CD14-positive monocyte (primary cell): ENCODE measurements at regions not wholly inside any gene's neighbourhood (a gene's known extent, or its start where the extent isn't known, plus 50 kb on each side); places are given as distances from the start of the nearest gene placed in this dataset.

Experiments
- DNase-seq, 3 donors: peaks; one replicate each; pipeline ENCODE4 v3.0.0-alpha.2; 2011 to 2022
- H2AFZ ChIP-seq: 2 replicates; pipeline ENCODE4 v1.6.0; 2012; ENCODE audit warnings: mild to moderate bottlenecking, low read depth, low read length, inconsistent platforms; ENCODE audit not compliant: insufficient read depth, poor library complexity, severe bottlenecking
- H3K27ac ChIP-seq, 2 donors: 1 replicate in 1 of 2; 2 replicates in 1 of 2; pipeline ENCODE4 v1.5.1; 2012 to 2013; ENCODE audit warnings: low read length in 2 of 2, control low read depth in 1 of 2, inconsistent platforms in 1 of 2, low read depth in 1 of 2, mild to moderate bottlenecking in 1 of 2
- H3K27me3 ChIP-seq, 2 donors: one replicate each; pipeline versions ENCODE4 v1.6.0 to v1.6.1; 2011 to 2013; ENCODE audit warnings: low read length in 2 of 2; ENCODE audit not compliant: control insufficient read depth in 2 of 2, insufficient read depth in 2 of 2
- H3K36me3 ChIP-seq, 2 donors: replicated peaks in 1 of 2; 1 replicate in 1 of 2; 2 replicates in 1 of 2; pipeline versions ENCODE4 v1.5.1 to v1.6.1; 2012 to 2013; ENCODE audit warnings: low read length in 2 of 2, control low read depth in 1 of 2, inconsistent platforms in 1 of 2, mild to moderate bottlenecking in 1 of 2; ENCODE audit not compliant: insufficient read depth in 2 of 2, control insufficient read depth in 1 of 2
- H3K4me1 ChIP-seq, 2 donors: 1 replicate in 1 of 2; 2 replicates in 1 of 2; pipeline versions ENCODE4 v1.5.1 to v1.6.1; 2012 to 2013; ENCODE audit warnings: low read length in 2 of 2, control low read depth in 1 of 2, inconsistent platforms in 1 of 2, mild to moderate bottlenecking in 1 of 2, moderate library complexity in 1 of 2; ENCODE audit not compliant: insufficient read depth in 2 of 2, control insufficient read depth in 1 of 2
- H3K4me2 ChIP-seq: replicated peaks from 2 replicates; pipeline ENCODE3; 2012; ENCODE audit warnings: low read length, moderate library complexity, mild to moderate bottlenecking; ENCODE audit not compliant: poor library complexity, severe bottlenecking; ENCODE audit errors: extremely low read depth
- H3K4me3 ChIP-seq, 3 experiments: fragments of 200-600 bp in 1 of 3; sonication (generic) in 1 of 3; replicated peaks in 1 of 3; 1 replicate in 2 of 3; 2 replicates in 1 of 3; pipeline ENCODE4 v1.5.1; 2011 to 2013; ENCODE audit warnings: low read length in 3 of 3, mild to moderate bottlenecking in 3 of 3, control low read depth in 2 of 3, low read depth in 2 of 3, inconsistent platforms in 1 of 3, moderate library complexity in 1 of 3
- H3K79me2 ChIP-seq: 2 replicates; pipeline ENCODE4 v1.6.0; 2012; ENCODE audit warnings: mild to moderate bottlenecking, control low read depth, inconsistent platforms, low read length, moderate library complexity; ENCODE audit not compliant: insufficient read depth
- H3K9ac ChIP-seq: 2 replicates; pipeline ENCODE4 v1.6.0; 2017; ENCODE audit warnings: low read length, mild to moderate bottlenecking; ENCODE audit not compliant: insufficient read depth, poor library complexity, severe bottlenecking
- H3K9me3 ChIP-seq, 2 donors: replicated peaks in 1 of 2; 1 replicate in 1 of 2; 2 replicates in 1 of 2; pipeline versions ENCODE4 v1.5.1 to v1.6.1; 2012 to 2013; ENCODE audit warnings: low read length in 2 of 2, control low read depth in 1 of 2; ENCODE audit not compliant: control insufficient read depth in 1 of 2, insufficient read depth in 1 of 2
- H4K20me1 ChIP-seq: 2 replicates; pipeline ENCODE4 v1.6.0; 2012; ENCODE audit warnings: mild to moderate bottlenecking, low read length, control low read depth, moderate library complexity; ENCODE audit not compliant: insufficient read depth
- H3K27ac Mint-ChIP-seq, 7 donors: one replicate each; pipeline ENCODE4 v1.8.0; 2020; ENCODE audit warnings: mild to moderate bottlenecking in 7 of 7, mixed read lengths in 7 of 7, moderate library complexity in 6 of 7, inconsistent platforms in 2 of 7
- H3K27me3 Mint-ChIP-seq, 3 donors: one replicate each; pipeline ENCODE4 v1.8.0; 2021 to 2022; ENCODE audit warnings: low read depth in 3 of 3, mild to moderate bottlenecking in 3 of 3, mixed read lengths in 3 of 3, moderate library complexity in 3 of 3, inconsistent platforms in 1 of 3
- H3K36me3 Mint-ChIP-seq, 2 donors: one replicate each; pipeline ENCODE4 v1.8.0; 2020; ENCODE audit warnings: mixed read lengths in 2 of 2, inconsistent platforms in 1 of 2, mild to moderate bottlenecking in 1 of 2
- H3K4me1 Mint-ChIP-seq: one replicate; pipeline ENCODE4 v1.8.0; 2020; ENCODE audit warnings: mild to moderate bottlenecking, mixed read lengths
- H3K4me3 Mint-ChIP-seq, 2 donors: one replicate each; pipeline ENCODE4 v1.8.0; 2020; ENCODE audit warnings: mild to moderate bottlenecking in 2 of 2, mixed read lengths in 2 of 2, moderate library complexity in 1 of 2
- H3K9me3 Mint-ChIP-seq, 7 donors: one replicate each; pipeline ENCODE4 v1.8.0; 2020 to 2022; ENCODE audit warnings: mixed read lengths in 7 of 7, mild to moderate bottlenecking in 6 of 7, moderate library complexity in 6 of 7, inconsistent platforms in 2 of 7
- CTCF ChIP-seq: fragments of 200-600 bp; IDR thresholded peaks from one replicate; pipeline ENCODE4 v1.8.0; 2022; ENCODE audit warnings: antibody characterized with exemption, mild to moderate bottlenecking
- WGBS: methylation state at CpG from one replicate; pipeline ENCODE4 v1.1.5; 2013; ENCODE audit warnings: missing lambda C conversion rate; ENCODE audit not compliant: insufficient coverage; 5-methylcytosine and 5-hydroxymethylcytosine counted together
- intact Hi-C, 2 donors: fragments of 100-400 bp; cut with micrococcal nuclease; formaldehyde crosslinking; loops; one replicate each; pipeline versions ENCODE4 v1.15.0 to v1.15.1; 2023

GRCh38 chr1:96887501-96887900, 165.9 kb downstream of the PTBP2 start:
- no peak overlapping the region for H3K4me3 ChIP-seq
- H3K4me1 ChIP-seq, result no peaks in the 10 kb centered on the region
- H3K27me3 ChIP-seq, result no peaks in the 10 kb centered on the region
- Mint-ChIP-seq H3K9me3 (peaks cover 0 to 8% (median 2%) of the 10 kb centered on the region in 7 donors), H3K4me3 (no peak overlapping the region), H3K4me1 (no peaks in the 10 kb centered on the region), H3K27me3 (peaks cover 0 to 3% (median 0%) of the 10 kb centered on the region in 3 donors), H3K27ac (no peak overlapping the region), H3K36me3 (no peaks in the 10 kb centered on the region)
- H3K9ac ChIP-seq, result no peak overlapping the region
- no peak overlapping the region for H2AFZ ChIP-seq
- no peak overlapping the region for H3K27ac ChIP-seq
- no peaks in the 10 kb centered on the region for H3K79me2 ChIP-seq
- H3K4me2 ChIP-seq, result no peak overlapping the region
- intact Hi-C loops, result no loop called here
- H3K36me3 ChIP-seq, result no peaks in the 10 kb centered on the region
- TF ChIP-seq CTCF, result no peak
- no peaks in the 10 kb centered on the region for H4K20me1 ChIP-seq
- peaks cover 0 to 5% of the 10 kb centered on the region in 2 donors for H3K9me3 ChIP-seq
- no peak for DNase-seq
- WGBS, result no CpG with 5 or more reads among the region's 1 CpG

GRCh38 chr1:96901783-96902363, 180.3 kb downstream of the PTBP2 start:
- no peaks in the 10 kb centered on the region for H3K4me1 ChIP-seq
- no peaks in the 10 kb centered on the region for H3K79me2 ChIP-seq
- Mint-ChIP-seq H3K4me3 (peak overlapping the region in 1 of 2 donors; percentile 10), H3K27me3 (peaks cover 0 to 3% (median 0%) of the 10 kb centered on the region in 3 donors), H3K27ac (no peak overlapping the region), H3K36me3 (no peaks in the 10 kb centered on the region), H3K4me1 (no peaks in the 10 kb centered on the region), H3K9me3 (peaks cover 5 to 21% (median 13%) of the 10 kb centered on the region in 7 donors)
- no peaks in the 10 kb centered on the region for H3K27me3 ChIP-seq
- H2AFZ ChIP-seq, result no peak overlapping the region
- DNase-seq, result no peak
- H3K9ac ChIP-seq, result no peak overlapping the region
- peaks cover 14 to 22% of the 10 kb centered on the region in 2 donors for H3K9me3 ChIP-seq
- H3K4me2 ChIP-seq, result no peak overlapping the region
- WGBS, result 88% methylated on average over 7 of the region's 10 CpGs
- no peak overlapping the region for H3K4me3 ChIP-seq
- no peak overlapping the region for H3K27ac ChIP-seq
- TF ChIP-seq CTCF, result no peak
- intact Hi-C loops, result no loop called here
- H3K36me3 ChIP-seq, result no peaks in the 10 kb centered on the region
- no peaks in the 10 kb centered on the region for H4K20me1 ChIP-seq
